Omental fat pad (tissue), 3 donors: ENCODE measurements at regions not wholly inside any gene's neighbourhood (a gene's known extent, or its start where the extent isn't known, plus 50 kb on each side); places are given as distances from the start of the nearest gene placed in this dataset.

ENCODE experiments used
- ATAC-seq: fragments of 150-250 bp; one replicate; pipeline ENCODE4 v1.9.1; 2016; ENCODE audit warnings: mild to moderate bottlenecking, moderate library complexity; ENCODE audit not compliant: low FRiP score
- DNase-seq: peaks from one replicate; pipeline ENCODE4 v3.0.0-alpha.2; 2019; ENCODE audit warnings: low spot score
- TF ChIP-seq, protein P1 (sequence below), 3 donors: fragments of 450-650 bp; IDR thresholded peaks; one replicate each; pipeline ENCODE4 v1.5.1; 2016 to 2017; ENCODE audit warnings: antibody characterized with exemption in 3 of 3, mild to moderate bottlenecking in 3 of 3, moderate library complexity in 2 of 3

DNA sequence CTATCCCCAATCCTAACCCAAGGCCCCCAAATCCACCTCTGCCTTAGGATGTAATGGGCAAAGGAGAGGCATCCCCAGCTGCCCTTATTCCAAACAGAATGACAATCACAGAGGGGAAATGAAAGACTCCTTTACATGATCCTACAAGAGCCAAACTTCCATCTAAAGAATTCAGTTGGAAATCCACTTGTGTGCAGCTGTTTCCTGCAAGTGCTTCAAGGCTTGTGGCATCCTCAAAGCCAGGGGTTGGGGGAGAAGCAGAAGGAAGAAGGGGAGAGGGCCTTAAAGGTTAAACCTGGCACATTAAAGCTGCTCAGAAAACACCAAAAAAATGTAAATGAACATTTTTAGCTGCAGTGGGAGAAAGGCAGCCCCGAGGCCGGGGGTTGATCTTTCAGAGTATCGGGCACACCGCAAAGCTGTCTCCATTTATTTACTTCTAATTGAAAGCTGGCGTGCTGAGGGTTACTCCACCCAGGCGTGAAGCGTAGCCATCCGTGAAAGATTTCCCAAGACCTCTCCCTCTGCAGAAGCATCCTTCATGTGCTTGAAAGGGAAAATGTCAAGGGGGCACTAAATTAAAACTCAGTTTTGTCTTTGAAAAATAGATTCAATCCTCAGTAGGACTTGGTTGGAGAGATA, 217.8 kb downstream of the SHQ1 start:
- ATAC-seq (no peak), DNase-seq (no peak)
- TF ChIP-seq, protein P1, sequence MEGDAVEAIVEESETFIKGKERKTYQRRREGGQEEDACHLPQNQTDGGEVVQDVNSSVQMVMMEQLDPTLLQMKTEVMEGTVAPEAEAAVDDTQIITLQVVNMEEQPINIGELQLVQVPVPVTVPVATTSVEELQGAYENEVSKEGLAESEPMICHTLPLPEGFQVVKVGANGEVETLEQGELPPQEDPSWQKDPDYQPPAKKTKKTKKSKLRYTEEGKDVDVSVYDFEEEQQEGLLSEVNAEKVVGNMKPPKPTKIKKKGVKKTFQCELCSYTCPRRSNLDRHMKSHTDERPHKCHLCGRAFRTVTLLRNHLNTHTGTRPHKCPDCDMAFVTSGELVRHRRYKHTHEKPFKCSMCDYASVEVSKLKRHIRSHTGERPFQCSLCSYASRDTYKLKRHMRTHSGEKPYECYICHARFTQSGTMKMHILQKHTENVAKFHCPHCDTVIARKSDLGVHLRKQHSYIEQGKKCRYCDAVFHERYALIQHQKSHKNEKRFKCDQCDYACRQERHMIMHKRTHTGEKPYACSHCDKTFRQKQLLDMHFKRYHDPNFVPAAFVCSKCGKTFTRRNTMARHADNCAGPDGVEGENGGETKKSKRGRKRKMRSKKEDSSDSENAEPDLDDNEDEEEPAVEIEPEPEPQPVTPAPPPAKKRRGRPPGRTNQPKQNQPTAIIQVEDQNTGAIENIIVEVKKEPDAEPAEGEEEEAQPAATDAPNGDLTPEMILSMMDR (IDR thresholded peaks at IDR 0.05), result no peak

DNA sequence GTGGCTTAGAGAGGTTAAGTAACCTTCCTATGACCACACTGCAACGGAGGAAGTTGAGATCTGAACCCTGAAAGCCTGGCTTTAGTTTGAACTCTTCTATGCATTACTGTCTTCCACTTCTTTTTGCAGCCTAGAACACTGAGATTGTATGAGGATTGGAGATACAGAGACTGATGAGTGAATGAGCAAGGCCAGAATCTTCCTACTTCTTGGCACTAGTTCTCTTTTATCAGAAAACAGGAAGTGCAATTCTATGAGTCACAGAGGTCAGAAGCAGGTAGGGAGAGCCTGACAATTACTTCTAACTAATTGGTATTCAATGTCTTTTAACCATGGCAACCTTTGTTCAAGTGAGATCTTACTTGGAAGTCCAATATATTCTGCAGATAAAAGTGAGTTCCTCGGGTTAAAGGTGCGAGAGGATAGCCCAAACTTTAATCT, 219.0 kb downstream of the SHQ1 start:
- TF ChIP-seq, protein P1 (IDR thresholded peaks at IDR 0.05), result no peak
- DNase-seq (no peak), ATAC-seq (no peak)

DNA sequence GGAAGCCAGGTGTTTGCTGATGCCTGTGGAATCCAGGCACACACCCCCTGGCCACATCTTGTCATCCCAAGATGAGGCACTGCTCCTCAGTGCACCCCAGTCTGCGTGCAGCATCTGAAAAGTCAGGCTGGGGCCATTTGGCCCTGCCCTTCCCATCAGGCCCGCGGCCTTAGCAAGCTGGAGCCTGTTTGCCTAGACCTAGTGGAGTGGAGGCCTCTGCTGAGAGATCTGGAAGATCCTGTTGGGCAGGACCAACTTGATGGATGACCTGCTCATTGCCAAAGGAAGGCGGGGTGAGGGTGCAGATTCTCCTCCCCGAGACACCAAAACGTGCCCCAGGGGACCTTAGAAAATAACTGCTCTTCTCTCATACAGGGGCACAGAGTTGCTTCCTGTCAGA, 220.2 kb downstream of the SHQ1 start:
- DNase-seq (no peak), ATAC-seq (no peak)

DNA sequence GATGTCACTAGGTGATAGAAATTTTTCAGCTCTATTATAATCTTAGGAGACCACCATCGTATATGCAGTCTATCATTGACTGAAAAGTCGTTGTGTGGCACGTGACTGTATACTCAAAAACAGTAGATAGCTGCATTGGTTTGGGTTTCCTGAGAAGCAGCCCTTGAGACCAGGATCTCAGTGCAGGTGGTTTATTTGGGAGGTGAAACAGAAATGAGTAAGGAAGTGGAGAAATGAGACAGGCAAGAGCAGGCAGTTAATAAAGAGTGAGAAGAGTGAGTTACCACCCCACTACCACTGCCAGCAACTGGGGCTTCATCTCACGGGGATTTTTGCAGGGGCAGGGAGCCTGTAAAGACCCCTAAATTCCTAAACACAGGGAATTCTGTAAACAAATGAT, 221.0 kb downstream of the SHQ1 start:
- DNase-seq (no peak), ATAC-seq (no peak)
- TF ChIP-seq, protein P1 (IDR thresholded peaks at IDR 0.05), result no peak

More for the DNA sequence above, 220.2 kb downstream of the SHQ1 start:
- TF ChIP-seq, protein P1 (IDR thresholded peaks at IDR 0.05), result no peak

DNA sequence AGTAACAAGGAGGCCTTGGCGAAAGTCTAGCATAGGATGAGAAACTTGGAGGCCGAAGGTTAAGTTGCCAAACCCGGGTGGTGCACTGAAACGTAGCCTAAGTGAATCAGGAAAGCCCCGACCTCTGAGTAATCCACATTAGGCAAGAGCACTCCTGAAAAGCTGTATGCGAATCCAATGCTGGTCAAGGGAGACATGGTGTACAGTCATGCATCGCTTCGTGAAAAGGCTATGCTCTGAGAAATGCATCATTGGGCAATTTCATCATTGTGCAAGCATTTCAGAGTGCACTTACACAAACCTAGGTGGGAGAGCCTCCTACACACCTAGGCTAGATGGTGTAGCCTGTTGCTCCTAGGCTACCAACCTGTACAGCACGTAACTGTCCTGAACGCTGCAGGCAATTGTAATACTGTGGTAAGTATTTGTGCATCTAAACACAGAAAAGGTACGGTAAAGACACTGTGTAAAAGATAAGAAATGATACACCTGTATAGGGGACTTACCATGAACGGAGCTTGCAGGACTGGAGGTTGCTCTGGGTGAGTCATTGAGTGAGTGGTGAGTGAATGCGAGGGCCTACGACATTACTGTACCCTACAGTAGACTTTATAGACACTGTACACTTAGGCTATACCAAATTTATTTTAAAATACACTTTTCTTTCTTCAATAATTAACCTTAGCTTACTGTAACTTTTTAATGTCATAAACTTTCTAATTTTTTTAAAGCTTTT, 222.5 kb downstream of the SHQ1 start:
- ATAC-seq (peak; percentile 93), DNase-seq (no peak)
- TF ChIP-seq, protein P1 (IDR thresholded peaks at IDR 0.05), result no peak

DNA sequence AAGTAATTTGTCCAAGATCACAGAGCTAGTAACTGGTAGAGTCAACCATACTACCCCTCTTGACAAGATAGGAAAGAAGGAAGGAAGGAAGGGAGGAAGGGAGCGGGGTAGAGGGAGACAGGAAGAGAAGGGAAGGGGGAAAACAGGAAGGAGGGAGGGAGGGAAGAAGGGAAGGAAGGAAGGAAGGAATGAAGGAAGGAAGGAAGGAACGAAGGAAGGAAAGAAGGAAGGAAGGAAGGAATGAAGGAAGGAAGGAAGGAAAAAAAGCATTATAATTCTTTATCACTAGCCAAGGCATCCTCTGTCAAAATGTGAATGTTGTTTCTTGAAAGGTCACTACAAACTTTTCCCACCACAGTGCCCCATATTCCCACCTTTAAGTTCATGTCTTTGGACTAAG, 223.6 kb downstream of the SHQ1 start:
- TF ChIP-seq, protein P1 (IDR thresholded peaks at IDR 0.05), result no peak
- no peak for ATAC-seq
- DNase-seq, result no peak

DNA sequence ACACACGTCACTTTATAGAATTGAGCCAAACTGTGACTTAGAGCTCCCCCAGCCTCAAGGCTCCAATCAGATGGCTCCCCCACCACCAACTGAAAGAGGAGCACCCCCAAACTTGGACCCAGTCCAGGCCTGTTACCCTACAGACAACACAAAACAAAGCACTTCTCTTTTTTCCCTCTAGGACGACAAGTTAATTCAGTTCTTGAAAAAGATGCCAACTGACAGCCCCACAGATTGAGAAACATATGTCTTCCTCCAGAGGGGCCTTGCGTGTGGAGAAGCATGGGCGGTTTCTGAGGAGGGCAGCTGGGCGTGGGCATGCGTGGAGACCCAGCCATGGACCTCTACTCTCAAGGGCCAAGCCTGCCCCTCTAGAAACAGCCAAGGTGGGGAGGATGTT, 229.5 kb downstream of the SHQ1 start:
- ATAC-seq (no peak), DNase-seq (no peak)

More for the DNA sequence above, 229.5 kb downstream of the SHQ1 start:
- TF ChIP-seq, protein P1 (IDR thresholded peaks at IDR 0.05), result no peak
